ENCODE measurements at regions not wholly inside any gene's neighbourhood (a gene's known extent, or its start where the extent isn't known, plus 50 kb on each side); places are given as distances from the start of the nearest gene placed in this dataset.
A peak's percentile ranks its signal among the peaks of the same experiment; 100 is the strongest.

- Histone ChIP-seq H2BK12ac (ENCODE audit: low read length) (no peak overlapping the region), H3K4me1 (ENCODE audit: control insufficient read depth in 2 of 2, insufficient read depth in 1 of 2, low read depth in 1 of 2, low read length in 2 of 2) (peaks cover 0 to 18% of the 10 kb centered on the region in 2 donors), H3K4ac (ENCODE audit: low read length) (no peak overlapping the region), H3K23ac (ENCODE audit: low read depth, low read length, poor library complexity) (no peak overlapping the region), H3K4me2 (ENCODE audit: insufficient read depth, low read length, poor library complexity, severe bottlenecking) (no peak overlapping the region), H4K8ac (ENCODE audit: low read depth, low read length) (no peak overlapping the region), H2BK120ac (ENCODE audit: low read depth, low read length) (no peak overlapping the region), H3K4me3 (ENCODE audit: low read length in 2 of 2) (no peak overlapping the region), H3K14ac (ENCODE audit: low read length) (no peak overlapping the region), H3K18ac (ENCODE audit: low read length) (no peak overlapping the region), H4K91ac (ENCODE audit: low read depth, low read length, poor library complexity) (no peak overlapping the region), H2BK15ac (ENCODE audit: low read length) (no peak overlapping the region), H2AFZ (ENCODE audit: low read length) (no peak overlapping the region), H3K9me3 (replicated peaks in 1 of 2; ENCODE audit: control insufficient read depth in 2 of 2, insufficient read depth in 1 of 2, low read depth in 1 of 2, low read length in 2 of 2) (no peaks in the 10 kb centered on the region), H2BK5ac (ENCODE audit: low read length) (no peak overlapping the region), H3K27me3 (ENCODE audit: control insufficient read depth in 3 of 3, insufficient read depth in 3 of 3, low read depth in 1 of 3, low read length in 3 of 3) (no peaks in the 10 kb centered on the region), H3K9ac (ENCODE audit: low read depth, low read length, poor library complexity) (no peak overlapping the region), H2AK5ac (ENCODE audit: low read depth, low read length) (no peak overlapping the region), H3K27ac (replicated peaks; ENCODE audit: low read length) (no peak overlapping the region), H3K36me3 (replicated peaks in 1 of 2; ENCODE audit: control insufficient read depth in 2 of 2, insufficient read depth in 2 of 2, low read length in 2 of 2) (no peaks in the 10 kb centered on the region), H3K79me1 (ENCODE audit: low read depth, low read length) (no peaks in the 10 kb centered on the region)
- DNase-seq (ENCODE audit: low spot score), result no peak
- WGBS, 2 donors (ENCODE audit: extremely low coverage in 2 of 2, insufficient read length in 2 of 2, insufficient replicate concordance in 1 of 2), result no CpG with 5 or more reads among the region's 2 CpGs
Observed at GRCh38 chr1:59143811-59144210, 153.1 kb upstream of the FGGY start.

GRCh38 chr1:59144959-59145358 lies 151.9 kb upstream of the FGGY start:
- no peak overlapping the region for H2AFZ ChIP-seq (ENCODE audit: low read length)
- no peak overlapping the region for H2BK15ac ChIP-seq (ENCODE audit: low read length)
- H3K4me2 ChIP-seq (ENCODE audit: insufficient read depth, low read length, poor library complexity, severe bottlenecking), result no peak overlapping the region
- H3K18ac ChIP-seq (ENCODE audit: low read length), result no peak overlapping the region
- no peaks in the 10 kb centered on the region for H3K9me3 ChIP-seq (replicated peaks in 1 of 2; ENCODE audit: control insufficient read depth in 2 of 2, insufficient read depth in 1 of 2, low read depth in 1 of 2, low read length in 2 of 2)
- no peaks in the 10 kb centered on the region for H3K27me3 ChIP-seq (ENCODE audit: control insufficient read depth in 3 of 3, insufficient read depth in 3 of 3, low read depth in 1 of 3, low read length in 3 of 3)
- H3K4ac ChIP-seq (ENCODE audit: low read length), result no peak overlapping the region
- H3K14ac ChIP-seq (ENCODE audit: low read length), result no peak overlapping the region
- WGBS, 2 donors (ENCODE audit: extremely low coverage in 2 of 2, insufficient read length in 2 of 2, insufficient replicate concordance in 1 of 2), result no CpG with 5 or more reads among the region's 2 CpGs
- H3K4me3 ChIP-seq (ENCODE audit: low read length in 2 of 2), result no peak overlapping the region
- H3K79me1 ChIP-seq (ENCODE audit: low read depth, low read length), result no peaks in the 10 kb centered on the region
- H3K23ac ChIP-seq (ENCODE audit: low read depth, low read length, poor library complexity), result no peak overlapping the region
- no peak overlapping the region for H2BK12ac ChIP-seq (ENCODE audit: low read length)
- no peak overlapping the region for H2AK5ac ChIP-seq (ENCODE audit: low read depth, low read length)
- H3K9ac ChIP-seq (ENCODE audit: low read depth, low read length, poor library complexity), result no peak overlapping the region
- H4K8ac ChIP-seq (ENCODE audit: low read depth, low read length), result no peak overlapping the region
- peaks cover 0 to 16% of the 10 kb centered on the region in 2 donors for H3K4me1 ChIP-seq (ENCODE audit: control insufficient read depth in 2 of 2, insufficient read depth in 1 of 2, low read depth in 1 of 2, low read length in 2 of 2)
- no peak overlapping the region for H3K27ac ChIP-seq (replicated peaks; ENCODE audit: low read length)
- no peaks in the 10 kb centered on the region for H3K36me3 ChIP-seq (replicated peaks in 1 of 2; ENCODE audit: control insufficient read depth in 2 of 2, insufficient read depth in 2 of 2, low read length in 2 of 2)
- no peak for DNase-seq (ENCODE audit: low spot score)
- H2BK5ac ChIP-seq (ENCODE audit: low read length), result no peak overlapping the region
- H4K91ac ChIP-seq (ENCODE audit: low read depth, low read length, poor library complexity), result no peak overlapping the region
- no peak overlapping the region for H2BK120ac ChIP-seq (ENCODE audit: low read depth, low read length)

DNA sequence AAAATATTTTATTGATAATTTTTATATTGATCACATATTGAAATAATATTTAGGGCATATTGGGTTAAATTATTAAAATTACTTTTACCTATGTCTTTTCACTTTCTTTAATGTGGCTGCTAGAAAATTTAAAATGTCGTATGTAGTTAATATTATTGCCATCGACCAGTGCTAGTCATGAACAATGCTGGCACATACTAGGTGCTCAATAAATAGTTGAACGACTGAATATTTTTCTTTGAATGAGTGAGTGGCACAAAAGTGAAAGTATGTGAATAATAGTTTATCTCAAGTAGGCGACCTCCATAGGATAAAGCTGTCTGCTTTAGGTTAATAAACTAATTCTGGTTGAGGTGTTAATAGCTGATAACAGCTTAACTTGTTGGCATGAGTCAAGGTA lies 150.8 kb upstream of the FGGY start:
- no peak overlapping the region for H3K27ac ChIP-seq (replicated peaks; ENCODE audit: low read length)
- no peak overlapping the region for H2BK5ac ChIP-seq (ENCODE audit: low read length)
- no peak overlapping the region for H3K4ac ChIP-seq (ENCODE audit: low read length)
- no peak overlapping the region for H3K18ac ChIP-seq (ENCODE audit: low read length)
- no peak overlapping the region for H4K8ac ChIP-seq (ENCODE audit: low read depth, low read length)
- H4K91ac ChIP-seq (ENCODE audit: low read depth, low read length, poor library complexity), result no peak overlapping the region
- H3K79me1 ChIP-seq (ENCODE audit: low read depth, low read length), result no peaks in the 10 kb centered on the region
- no peak overlapping the region for H2BK12ac ChIP-seq (ENCODE audit: low read length)
- H3K23ac ChIP-seq (ENCODE audit: low read depth, low read length, poor library complexity), result no peak overlapping the region
- no CpG with 5 or more reads among the region's 4 CpGs for WGBS, 2 donors (ENCODE audit: extremely low coverage in 2 of 2, insufficient read length in 2 of 2, insufficient replicate concordance in 1 of 2)
- H3K4me3 ChIP-seq (ENCODE audit: low read length in 2 of 2), result no peak overlapping the region
- no peaks in the 10 kb centered on the region for H3K9me3 ChIP-seq (replicated peaks in 1 of 2; ENCODE audit: control insufficient read depth in 2 of 2, insufficient read depth in 1 of 2, low read depth in 1 of 2, low read length in 2 of 2)
- no peaks in the 10 kb centered on the region for H3K27me3 ChIP-seq (ENCODE audit: control insufficient read depth in 3 of 3, insufficient read depth in 3 of 3, low read depth in 1 of 3, low read length in 3 of 3)
- no peak overlapping the region for H3K4me2 ChIP-seq (ENCODE audit: insufficient read depth, low read length, poor library complexity, severe bottlenecking)
- H3K14ac ChIP-seq (ENCODE audit: low read length), result no peak overlapping the region
- no peak overlapping the region for H2AK5ac ChIP-seq (ENCODE audit: low read depth, low read length)
- DNase-seq (ENCODE audit: low spot score), result no peak
- no peak overlapping the region for H2BK15ac ChIP-seq (ENCODE audit: low read length)
- H2BK120ac ChIP-seq (ENCODE audit: low read depth, low read length), result no peak overlapping the region
- peaks cover 5 to 19% of the 10 kb centered on the region in 2 donors for H3K4me1 ChIP-seq (ENCODE audit: control insufficient read depth in 2 of 2, insufficient read depth in 1 of 2, low read depth in 1 of 2, low read length in 2 of 2)
- no peak overlapping the region for H2AFZ ChIP-seq (ENCODE audit: low read length)
- no peak overlapping the region for H3K9ac ChIP-seq (ENCODE audit: low read depth, low read length, poor library complexity)
- H3K36me3 ChIP-seq (replicated peaks in 1 of 2; ENCODE audit: control insufficient read depth in 2 of 2, insufficient read depth in 2 of 2, low read length in 2 of 2), result no peaks in the 10 kb centered on the region

DNA sequence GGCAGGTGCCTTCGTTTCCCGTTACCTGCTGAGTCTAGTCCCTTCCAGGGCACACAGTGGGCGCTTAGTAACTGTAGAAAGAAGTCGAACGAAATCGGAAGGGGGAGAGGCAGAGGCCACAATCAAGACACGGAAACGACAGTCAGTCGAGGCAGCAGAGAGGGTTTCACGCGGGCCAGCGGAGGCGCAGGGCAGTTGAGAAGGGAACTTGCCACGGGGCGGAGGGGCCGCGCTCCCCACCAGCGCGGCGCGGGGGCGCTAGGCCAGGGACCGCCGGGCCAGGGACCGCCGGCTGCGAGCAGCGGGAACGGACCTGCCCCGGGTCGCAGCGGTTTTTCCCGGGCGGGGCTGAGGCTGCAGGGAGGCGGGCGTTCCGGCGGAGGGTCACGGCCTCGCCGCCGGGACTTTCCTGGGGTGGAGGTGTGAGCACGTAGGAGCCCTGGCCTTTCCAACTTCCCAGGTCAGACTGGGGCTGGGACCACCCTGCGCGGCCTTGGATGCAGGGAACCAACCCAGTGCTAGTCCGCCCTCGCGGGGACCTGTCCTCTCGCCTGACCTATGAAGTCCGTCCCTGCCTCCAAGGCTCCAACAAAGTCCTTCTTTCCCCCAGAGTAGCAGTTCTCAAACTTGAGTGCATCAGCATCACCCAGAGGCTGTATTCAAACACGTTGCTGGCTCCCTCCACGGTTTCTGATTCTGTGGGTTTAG lies 150.1 kb upstream of the FGGY start:
- Histone ChIP-seq H3K4ac (ENCODE audit: low read length) (no peak overlapping the region), H4K8ac (ENCODE audit: low read depth, low read length) (no peak overlapping the region), H2BK5ac (ENCODE audit: low read length) (no peak overlapping the region), H3K14ac (ENCODE audit: low read length) (no peak overlapping the region), H2BK120ac (ENCODE audit: low read depth, low read length) (no peak overlapping the region), H3K27ac (replicated peaks; ENCODE audit: low read length) (no peak overlapping the region), H3K4me1 (ENCODE audit: control insufficient read depth in 2 of 2, insufficient read depth in 1 of 2, low read depth in 1 of 2, low read length in 2 of 2) (peaks cover 12 to 19% of the 10 kb centered on the region in 2 donors), H3K18ac (ENCODE audit: low read length) (peak overlapping the region; percentile 88), H3K27me3 (ENCODE audit: control insufficient read depth in 3 of 3, insufficient read depth in 3 of 3, low read depth in 1 of 3, low read length in 3 of 3) (no peaks in the 10 kb centered on the region), H2AK5ac (ENCODE audit: low read depth, low read length) (no peak overlapping the region), H3K23ac (ENCODE audit: low read depth, low read length, poor library complexity) (no peak overlapping the region), H2AFZ (ENCODE audit: low read length) (peak overlapping the region; percentile 7), H2BK12ac (ENCODE audit: low read length) (no peak overlapping the region), H3K9ac (ENCODE audit: low read depth, low read length, poor library complexity) (peak overlapping the region; percentile 24), H3K79me1 (ENCODE audit: low read depth, low read length) (no peaks in the 10 kb centered on the region), H3K9me3 (replicated peaks in 1 of 2; ENCODE audit: control insufficient read depth in 2 of 2, insufficient read depth in 1 of 2, low read depth in 1 of 2, low read length in 2 of 2) (no peaks in the 10 kb centered on the region), H3K4me3 (ENCODE audit: low read length in 2 of 2) (peak overlapping the region in 1 of 2 donors; percentile 43), H3K4me2 (ENCODE audit: insufficient read depth, low read length, poor library complexity, severe bottlenecking) (peak overlapping the region; percentile 68), H2BK15ac (ENCODE audit: low read length) (peak overlapping the region; percentile 34), H3K36me3 (replicated peaks in 1 of 2; ENCODE audit: control insufficient read depth in 2 of 2, insufficient read depth in 2 of 2, low read length in 2 of 2) (no peaks in the 10 kb centered on the region), H4K91ac (ENCODE audit: low read depth, low read length, poor library complexity) (no peak overlapping the region)
- WGBS, 2 donors (ENCODE audit: extremely low coverage in 2 of 2, insufficient read length in 2 of 2, insufficient replicate concordance in 1 of 2), result no CpG with 5 or more reads among the region's 52 CpGs
- peak; percentile 21 for DNase-seq (ENCODE audit: low spot score)
